WI38 (cell line): ENCODE measurements at regions not wholly inside any gene's neighbourhood (a gene's known extent, or its start where the extent isn't known, plus 50 kb on each side); places are given as distances from the start of the nearest gene placed in this dataset.

Source experiments
- H3K4me3 ChIP-seq: 2 replicates; pipeline ENCODE4 v1.5.1; 2011; ENCODE audit warnings: low read depth, mild to moderate bottlenecking, control low read depth, low read length
- TF ChIP-seq, protein P1 (sequence below): IDR thresholded peaks from 2 replicates; pipeline ENCODE4 v1.5.1; 2012; ENCODE audit warnings: low read depth, mild to moderate bottlenecking, control low read depth, low read length

DNA sequence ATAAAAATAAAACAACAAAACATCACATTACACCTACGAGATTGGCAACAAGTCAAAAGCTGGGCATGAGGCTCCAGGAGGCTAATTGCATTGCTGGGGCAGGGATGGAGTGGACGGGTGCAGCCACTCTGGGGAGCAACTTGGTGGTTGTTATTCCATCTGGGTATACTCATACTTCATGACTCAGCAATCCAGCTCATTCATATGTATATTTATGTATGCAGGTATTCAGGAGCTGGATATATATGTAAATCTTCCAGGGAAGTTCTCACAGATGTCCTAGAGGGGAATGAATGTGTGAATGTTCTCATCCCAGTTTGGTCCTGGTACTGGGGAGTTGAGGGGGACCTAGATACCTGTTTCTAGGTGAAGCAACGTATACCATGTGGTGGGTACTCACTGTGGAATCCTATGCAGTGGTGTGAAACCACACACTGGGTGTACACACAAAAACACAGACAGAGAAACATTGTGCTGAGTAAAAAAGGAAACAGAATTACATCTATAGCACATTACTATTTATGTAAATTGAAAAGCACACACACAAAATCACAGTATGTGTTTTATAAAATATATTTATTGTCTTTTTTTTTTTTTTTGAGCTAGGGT lies 79.7 kb upstream of the RAB4A start:
- H3K4me3 ChIP-seq: no peak overlapping the region
- TF ChIP-seq, protein P1, sequence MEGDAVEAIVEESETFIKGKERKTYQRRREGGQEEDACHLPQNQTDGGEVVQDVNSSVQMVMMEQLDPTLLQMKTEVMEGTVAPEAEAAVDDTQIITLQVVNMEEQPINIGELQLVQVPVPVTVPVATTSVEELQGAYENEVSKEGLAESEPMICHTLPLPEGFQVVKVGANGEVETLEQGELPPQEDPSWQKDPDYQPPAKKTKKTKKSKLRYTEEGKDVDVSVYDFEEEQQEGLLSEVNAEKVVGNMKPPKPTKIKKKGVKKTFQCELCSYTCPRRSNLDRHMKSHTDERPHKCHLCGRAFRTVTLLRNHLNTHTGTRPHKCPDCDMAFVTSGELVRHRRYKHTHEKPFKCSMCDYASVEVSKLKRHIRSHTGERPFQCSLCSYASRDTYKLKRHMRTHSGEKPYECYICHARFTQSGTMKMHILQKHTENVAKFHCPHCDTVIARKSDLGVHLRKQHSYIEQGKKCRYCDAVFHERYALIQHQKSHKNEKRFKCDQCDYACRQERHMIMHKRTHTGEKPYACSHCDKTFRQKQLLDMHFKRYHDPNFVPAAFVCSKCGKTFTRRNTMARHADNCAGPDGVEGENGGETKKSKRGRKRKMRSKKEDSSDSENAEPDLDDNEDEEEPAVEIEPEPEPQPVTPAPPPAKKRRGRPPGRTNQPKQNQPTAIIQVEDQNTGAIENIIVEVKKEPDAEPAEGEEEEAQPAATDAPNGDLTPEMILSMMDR: no peak

DNA sequence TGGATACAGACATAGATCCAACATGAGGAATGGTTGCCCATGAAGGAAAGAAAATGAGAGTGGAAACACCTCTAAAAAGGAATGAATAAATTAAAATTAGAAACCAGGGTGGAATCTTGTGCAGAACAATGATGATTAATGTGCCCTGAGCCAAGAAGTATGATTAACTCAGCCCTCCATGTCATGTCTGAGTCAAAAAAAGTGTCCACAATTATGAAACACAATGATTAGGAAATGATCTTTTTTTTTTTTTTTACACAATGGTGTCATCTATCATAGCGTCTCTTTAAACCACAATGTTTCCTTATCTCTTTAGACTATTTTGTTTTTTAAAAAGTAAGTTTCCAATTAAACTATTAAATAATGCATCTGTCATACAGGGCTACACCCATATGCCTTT lies 78.9 kb upstream of the RAB4A start:
- no peak overlapping the region for H3K4me3 ChIP-seq
- TF ChIP-seq, protein P1: no peak

DNA sequence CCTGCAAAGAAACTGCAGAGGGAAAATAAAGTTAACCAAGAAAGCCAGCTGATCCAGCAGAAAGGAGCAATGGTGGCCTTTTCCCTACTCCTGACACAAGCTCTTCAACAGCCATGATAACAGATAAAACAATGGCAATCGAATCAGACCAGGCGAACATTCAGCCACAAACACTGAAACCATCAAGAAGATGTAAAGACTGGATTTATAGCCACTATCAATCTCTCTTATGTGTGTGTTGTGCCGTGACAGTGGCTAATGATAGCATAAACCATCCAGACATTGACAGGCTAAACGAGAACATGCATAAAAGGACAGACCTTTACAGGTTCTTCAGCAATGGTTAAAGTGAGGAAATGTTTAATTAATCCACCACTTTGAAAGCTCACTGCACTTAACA lies 78.1 kb upstream of the RAB4A start:
- no peak overlapping the region for H3K4me3 ChIP-seq
- TF ChIP-seq, protein P1: no peak

DNA sequence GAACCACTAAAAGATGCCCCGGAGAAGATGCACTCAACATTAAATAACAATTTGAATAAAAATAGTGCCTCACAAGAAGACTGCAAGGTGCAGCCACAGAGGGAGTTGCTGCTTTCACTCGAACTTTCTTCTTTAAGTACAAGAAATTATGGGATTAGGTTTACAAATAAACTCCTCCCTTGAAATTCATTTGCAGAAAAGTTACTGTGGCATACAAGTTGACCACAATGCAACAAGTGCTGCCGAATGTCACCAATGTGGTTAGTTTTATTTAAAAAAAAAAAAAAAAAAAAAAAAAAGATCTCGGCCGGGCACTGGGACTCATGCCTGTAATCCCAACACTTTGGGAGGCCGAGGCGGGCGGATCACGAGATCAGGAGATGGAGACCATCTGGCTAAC lies 76.8 kb upstream of the RAB4A start:
- H3K4me3 ChIP-seq: no peak overlapping the region
- TF ChIP-seq, protein P1: no peak

DNA sequence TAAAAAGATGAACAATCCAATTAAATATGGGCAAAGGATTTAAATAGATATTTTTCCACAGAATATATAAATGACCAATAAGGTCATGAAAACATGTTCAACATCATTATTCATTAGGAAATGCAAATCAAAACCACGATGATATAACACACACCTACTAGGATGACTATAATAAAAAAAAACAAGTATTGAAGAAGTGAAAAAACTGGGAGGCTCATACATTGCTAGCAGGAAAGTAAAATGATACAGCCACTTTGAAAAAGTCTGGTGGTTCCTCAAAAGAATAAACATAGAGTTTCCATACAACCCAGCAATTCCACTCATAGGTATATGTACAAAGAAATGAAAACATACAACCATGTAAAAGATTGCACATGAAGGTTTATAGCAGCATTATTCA lies 75.7 kb upstream of the RAB4A start:
- TF ChIP-seq, protein P1: no peak
- H3K4me3 ChIP-seq: no peak overlapping the region

DNA sequence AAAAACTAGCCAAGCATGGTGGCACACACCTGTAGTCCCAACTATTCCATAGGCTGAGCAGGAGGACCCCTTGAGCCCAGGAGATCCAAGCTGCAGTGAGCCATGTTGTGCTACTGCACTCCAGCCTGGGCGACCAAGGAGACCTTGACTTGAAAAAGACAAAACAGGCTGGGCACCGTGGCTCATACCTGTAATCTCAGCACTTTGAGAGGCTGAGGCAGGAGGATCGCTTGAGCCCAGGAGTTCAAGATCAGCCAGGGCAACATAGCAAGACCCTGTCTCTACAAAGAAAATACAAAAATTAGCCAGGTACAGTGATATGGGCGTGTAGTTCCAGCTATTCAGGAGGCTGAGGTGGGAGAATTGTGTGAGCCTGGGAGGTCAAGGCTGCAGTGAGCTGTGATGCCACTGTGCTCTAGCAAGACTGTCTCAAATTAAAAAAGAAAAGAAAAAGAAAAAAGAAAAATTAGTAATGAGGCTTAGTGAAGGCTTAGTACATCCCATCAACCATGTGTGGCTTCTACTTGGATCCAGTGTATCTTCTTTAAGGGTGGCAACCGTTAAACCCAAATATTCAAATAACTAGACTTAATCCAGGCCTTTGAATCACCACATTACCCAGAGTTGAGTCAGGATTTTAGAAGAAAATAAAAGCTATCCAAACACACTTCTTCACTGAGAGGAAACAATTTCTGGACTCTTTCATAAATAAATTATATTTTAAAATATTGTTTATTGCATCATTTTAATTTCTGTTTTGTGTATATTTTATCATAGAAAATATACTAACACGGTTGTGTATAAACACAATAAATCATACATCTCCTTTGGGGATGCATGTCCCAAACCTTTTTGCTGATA lies 74.3 kb upstream of the RAB4A start:
- TF ChIP-seq, protein P1: no peak
- no peak overlapping the region for H3K4me3 ChIP-seq

DNA sequence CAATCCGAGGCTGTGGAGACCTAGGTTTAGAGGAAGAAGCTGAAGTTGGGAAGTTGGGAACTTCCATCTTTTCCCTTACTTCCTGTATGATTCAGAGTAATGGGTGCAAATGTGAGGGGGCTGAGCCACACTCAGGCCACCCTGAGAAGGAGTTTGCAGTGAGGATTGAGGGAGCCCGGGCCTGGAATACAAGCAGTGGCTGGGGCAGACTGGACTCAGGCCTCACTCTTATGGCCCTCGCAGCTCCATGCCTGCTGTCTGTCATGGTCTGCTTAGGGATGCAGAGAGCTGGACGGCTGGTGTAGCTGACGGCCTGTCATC lies 73.7 kb upstream of the RAB4A start:
- H3K4me3 ChIP-seq: no peak overlapping the region
- TF ChIP-seq, protein P1: no peak
